Heart left ventricle (tissue), 13 donors: ENCODE measurements at regions not wholly inside any gene's neighbourhood (a gene's known extent, or its start where the extent isn't known, plus 50 kb on each side); places are given as distances from the start of the nearest gene placed in this dataset.

Source experiments
- POLR2A ChIP-seq, 2 donors: fragments of 450-650 bp; IDR thresholded peaks; one replicate each; pipeline ENCODE4 v1.6.1; 2017; ENCODE audit warnings: antibody characterized with exemption in 2 of 2, mild to moderate bottlenecking in 2 of 2, moderate library complexity in 2 of 2
- TF ChIP-seq, protein P1 (sequence below), 12 donors: fragments of 200-600 bp; sonication (generic) in 4 of 12; IDR thresholded peaks; one replicate each; pipeline versions ENCODE4 v1.5.0 to v1.8.0; 2018 to 2022; ENCODE audit warnings: antibody characterized with exemption in 12 of 12, mild to moderate bottlenecking in 5 of 12
- donor health status: ischemic (EF 13 %, LVEDD 7.1; RV severe dilation, severe dysfunction).
- donor health status: DM: no; HTN: yes; CAD: no.
- donor health status: DM: no; HTN: no; CAD: no.
- donor health status: ischemic (EF 25% LVEDD 6.9; RV normal size, moderate dysfunction).
- donor health status: ischemic (EF 25% LVEDD 5.7; RV mildly dilated, moderate dysfunction).
- donor health status: ischemic (EF 35%, LVEDD 5.7; RV mildly dilated, moderate dysfunction).
- donor health status: nonischemic (EF 11% LVEDD 7.7; RV severe dilation, severe dysfunction).
- donor health status: DM: yes; HTN: yes; CAD: no.
- donor health status: PGD.
- donor health status: ischemic (EF 29% LVEDD 5.4; RV normal size, mild dysfunction).
- donor health status: nonischemic (EF 23%, LVEDD 6.1; RV moderate dilation, normal function).

DNA sequence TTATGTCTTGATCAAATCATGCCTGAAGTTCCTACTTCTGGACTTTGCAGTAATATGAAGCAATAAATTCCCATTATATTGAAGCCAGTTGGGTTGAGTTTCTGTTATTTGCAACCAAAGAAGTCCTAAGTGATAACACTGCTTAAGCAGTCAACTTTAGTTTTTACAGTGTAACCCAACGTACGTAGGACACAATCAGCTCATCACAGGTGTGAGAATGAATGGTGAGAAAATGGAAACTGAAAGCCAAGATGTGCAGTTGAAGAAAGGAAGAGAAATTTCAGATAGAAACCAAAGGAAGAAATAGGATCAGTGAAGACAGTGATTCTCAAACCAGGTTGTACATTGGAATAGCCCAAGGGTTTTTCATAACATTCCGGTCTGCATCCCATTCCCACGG lies 211.4 kb upstream of the ZFP64 start:
- TF ChIP-seq POLR2A (IDR thresholded peaks at IDR 0.05): no peak
- TF ChIP-seq, protein P1, sequence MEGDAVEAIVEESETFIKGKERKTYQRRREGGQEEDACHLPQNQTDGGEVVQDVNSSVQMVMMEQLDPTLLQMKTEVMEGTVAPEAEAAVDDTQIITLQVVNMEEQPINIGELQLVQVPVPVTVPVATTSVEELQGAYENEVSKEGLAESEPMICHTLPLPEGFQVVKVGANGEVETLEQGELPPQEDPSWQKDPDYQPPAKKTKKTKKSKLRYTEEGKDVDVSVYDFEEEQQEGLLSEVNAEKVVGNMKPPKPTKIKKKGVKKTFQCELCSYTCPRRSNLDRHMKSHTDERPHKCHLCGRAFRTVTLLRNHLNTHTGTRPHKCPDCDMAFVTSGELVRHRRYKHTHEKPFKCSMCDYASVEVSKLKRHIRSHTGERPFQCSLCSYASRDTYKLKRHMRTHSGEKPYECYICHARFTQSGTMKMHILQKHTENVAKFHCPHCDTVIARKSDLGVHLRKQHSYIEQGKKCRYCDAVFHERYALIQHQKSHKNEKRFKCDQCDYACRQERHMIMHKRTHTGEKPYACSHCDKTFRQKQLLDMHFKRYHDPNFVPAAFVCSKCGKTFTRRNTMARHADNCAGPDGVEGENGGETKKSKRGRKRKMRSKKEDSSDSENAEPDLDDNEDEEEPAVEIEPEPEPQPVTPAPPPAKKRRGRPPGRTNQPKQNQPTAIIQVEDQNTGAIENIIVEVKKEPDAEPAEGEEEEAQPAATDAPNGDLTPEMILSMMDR (IDR thresholded peaks at IDR 0.05): no peak
